ENCODE measurements at regions not wholly inside any gene's neighbourhood (a gene's known extent, or its start where the extent isn't known, plus 50 kb on each side); places are given as distances from the start of the nearest gene placed in this dataset.

DNA sequence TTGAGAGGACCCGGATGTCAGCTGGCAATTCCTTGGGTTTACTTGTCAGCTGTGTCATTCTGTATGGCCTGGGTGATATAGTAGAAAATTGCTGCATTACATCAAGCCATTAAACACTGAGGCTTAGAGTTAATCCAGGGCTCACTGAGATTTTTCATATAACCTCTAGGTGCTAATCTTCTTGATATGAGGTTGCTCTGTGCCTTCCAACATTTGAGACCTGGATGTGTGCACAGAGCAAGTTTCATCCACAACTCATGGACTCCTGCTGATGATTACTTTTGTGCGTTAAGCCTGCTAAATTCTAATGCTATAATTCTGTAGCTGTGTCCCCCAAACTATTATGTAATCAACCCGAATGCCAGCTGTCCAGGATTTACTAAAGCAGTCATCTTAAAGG lies 178.4 kb upstream of the CDH20 start:
- TF ChIP-seq CTCF (IDR thresholded peaks at IDR 0.05) (no peak), POLR2A (IDR thresholded peaks at IDR 0.05) (no peak)
